Neural cell (in vitro differentiated cells): ENCODE measurements at regions not wholly inside any gene's neighbourhood (a gene's known extent, or its start where the extent isn't known, plus 50 kb on each side); places are given as distances from the start of the nearest gene placed in this dataset.

ENCODE experiments used
- EZH2 ChIP-seq: fragments of 200-600, 300-800 bp; shearing (Covaris generic), sonication (generic); IDR thresholded peaks from 2 replicates; pipeline ENCODE4 v1.6.1; 2014; ENCODE audit warnings: antibody characterized with exemption, low read length, borderline replicate concordance, mild to moderate bottlenecking; ENCODE audit not compliant: insufficient read depth, poor library complexity, severe bottlenecking
- SMC3 ChIP-seq: fragments of 450-650 bp; conservative IDR thresholded peaks from 2 replicates; pipeline ENCODE4 v1.6.1; 2014; ENCODE audit warnings: antibody characterized with exemption, mild to moderate bottlenecking, moderate library complexity; ENCODE audit not compliant: poor library complexity

DNA sequence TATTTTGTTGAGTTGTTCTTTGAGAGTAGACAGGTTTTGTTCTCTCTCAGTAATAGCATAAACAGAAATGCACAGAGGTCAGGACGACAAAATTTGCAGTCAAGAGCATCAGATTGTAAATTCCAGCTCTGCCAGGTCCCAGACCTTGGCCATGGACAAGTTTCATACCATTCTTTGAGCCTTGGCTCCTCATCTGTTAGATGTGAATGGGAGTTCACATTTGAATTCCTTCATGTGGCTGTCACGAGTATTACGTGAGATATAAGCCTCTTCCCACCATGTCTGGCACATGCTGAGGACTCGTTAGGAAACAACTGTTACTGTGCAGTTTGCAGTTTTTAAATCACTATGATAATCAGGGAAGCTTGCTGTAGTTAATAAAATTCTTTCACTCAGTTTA is 93.2 kb upstream of the KCTD3 start:
- no peak for TF ChIP-seq SMC3
- no peak for TF ChIP-seq EZH2
